ENCODE measurements at regions not wholly inside any gene's neighbourhood (a gene's known extent, or its start where the extent isn't known, plus 50 kb on each side); places are given as distances from the start of the nearest gene placed in this dataset.

GRCh38 chr10:2910656-2911055, 156.7 kb upstream of the PFKP start:
- TF ChIP-seq CTCF (IDR thresholded peaks at IDR 0.05) = no peak
- no peak for TF ChIP-seq POLR2AphosphoS5 (IDR thresholded peaks at IDR 0.05)

Measured in suprapubic skin (tissue), 3 donors.